Peyer's patch (tissue), 4 donors: ENCODE measurements at regions not wholly inside any gene's neighbourhood (a gene's known extent, or its start where the extent isn't known, plus 50 kb on each side); places are given as distances from the start of the nearest gene placed in this dataset.
A peak's percentile ranks its signal among the peaks of the same experiment; 100 is the strongest.

Experiments
- DNase-seq, 3 donors: peaks; one replicate each; pipeline ENCODE4 v3.0.0-alpha.2; 2017 to 2019
- H3K27ac ChIP-seq, 4 donors: fragments of 200-600 bp; sonication (generic); one replicate each; pipeline ENCODE4 v1.5.1; 2016 to 2019
- H3K27me3 ChIP-seq, 2 donors: fragments of 200-600 bp; sonication (generic); one replicate each; pipeline ENCODE4 v1.5.1; 2019
- H3K36me3 ChIP-seq, 3 donors: fragments of 200-600 bp; sonication (generic); one replicate each; pipeline ENCODE4 v1.5.1; 2016 to 2019
- H3K4me1 ChIP-seq, 4 donors: fragments of 200-600 bp; sonication (generic); one replicate each; pipeline ENCODE4 v1.5.1; 2016 to 2019
- H3K4me3 ChIP-seq, 4 donors: fragments of 200-600 bp; sonication (generic); 1 replicate in 3 of 4; 2 replicates in 1 of 4; pipeline ENCODE4 v1.5.1; 2016 to 2019; ENCODE audit warnings: mild to moderate bottlenecking in 1 of 4
- H3K9me3 ChIP-seq, 4 donors: fragments of 200-600 bp; sonication (generic); one replicate each; pipeline ENCODE4 v1.5.1; 2016 to 2019; ENCODE audit warnings: mild to moderate bottlenecking in 1 of 4
- CTCF ChIP-seq, 6 experiments: fragments of 450-650 bp in 4 of 6; fragments of 200-600 bp in 2 of 6; sonication (generic) in 1 of 6; IDR thresholded peaks; one replicate each; pipeline ENCODE4 v1.5.1; 2017 to 2019; ENCODE audit warnings: antibody characterized with exemption in 6 of 6, mild to moderate bottlenecking in 3 of 6, moderate library complexity in 1 of 6
- POLR2A ChIP-seq, 2 donors: fragments of 450-650 bp; IDR thresholded peaks; one replicate each; pipeline ENCODE4 v1.5.1; 2017; ENCODE audit warnings: antibody characterized with exemption in 2 of 2, mild to moderate bottlenecking in 2 of 2, moderate library complexity in 2 of 2

DNA sequence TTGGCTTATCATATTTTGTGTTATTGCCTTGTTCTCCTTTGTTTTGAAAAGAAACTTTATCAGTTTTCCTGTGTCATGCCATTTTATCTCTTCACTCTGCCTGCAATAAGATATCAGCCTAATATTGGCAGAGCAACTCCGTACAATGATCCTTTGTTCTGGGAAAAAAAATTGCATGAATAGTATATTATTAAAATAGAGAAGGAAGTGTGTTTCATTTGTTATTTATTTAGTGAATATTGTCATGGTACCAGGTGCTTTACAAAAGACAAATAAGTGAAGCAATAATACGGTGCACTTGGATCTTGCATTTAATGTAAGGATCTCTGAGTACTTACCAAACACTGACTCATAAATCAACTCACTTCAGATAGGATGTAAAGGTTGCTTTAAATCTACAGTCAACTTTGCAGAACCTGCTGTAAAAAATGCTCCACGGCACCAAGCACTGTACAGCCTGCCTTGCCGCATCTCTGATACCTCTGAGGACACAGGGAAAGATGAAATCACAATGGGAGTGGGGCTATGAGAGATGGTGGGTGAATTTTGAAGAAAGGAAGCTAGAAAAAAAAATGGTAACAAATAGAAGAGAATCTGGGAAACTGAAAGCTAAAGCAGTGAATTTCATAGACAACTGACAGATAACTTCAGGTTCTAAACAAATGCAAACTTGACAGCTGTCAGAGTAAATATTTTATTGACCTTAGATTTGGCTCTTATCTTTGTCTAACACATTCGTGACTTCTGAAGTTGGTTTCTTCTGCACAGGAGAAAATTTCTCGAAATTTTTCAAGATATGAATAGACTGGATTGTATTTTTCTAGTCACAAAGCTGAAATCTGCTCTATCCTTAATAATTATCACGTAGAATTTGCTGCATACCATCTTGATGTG lies 232.1 kb downstream of the ENC1 start:
- Histone ChIP-seq H3K4me1 (peaks cover 0 to 28% (median 1%) of the 10 kb centered on the region in 4 donors), H3K27ac (no peak overlapping the region)
- no peak for DNase-seq

GRCh38 chr5:74407701-74408100 lies 232.8 kb downstream of the ENC1 start:
- Histone ChIP-seq H3K9me3 (no peaks in the 10 kb centered on the region), H3K4me1 (peaks cover 0 to 28% (median 1%) of the 10 kb centered on the region in 4 donors), H3K27me3 (no peaks in the 10 kb centered on the region), H3K27ac (no peak overlapping the region), H3K36me3 (no peaks in the 10 kb centered on the region), H3K4me3 (no peak overlapping the region)
- no peak for TF ChIP-seq POLR2A (IDR thresholded peaks at IDR 0.05)
- no peak for TF ChIP-seq CTCF (IDR thresholded peaks at IDR 0.05)
- no peak for DNase-seq

More for the DNA sequence above, 232.1 kb downstream of the ENC1 start:
- no peaks in the 10 kb centered on the region for H3K36me3 ChIP-seq
- no peak for TF ChIP-seq POLR2A (IDR thresholded peaks at IDR 0.05)
- no peak for TF ChIP-seq CTCF (IDR thresholded peaks at IDR 0.05)
- H3K4me3 ChIP-seq = no peak overlapping the region
- no peaks in the 10 kb centered on the region for H3K9me3 ChIP-seq
- H3K27me3 ChIP-seq = no peaks in the 10 kb centered on the region

- no peaks in the 10 kb centered on the region for H3K9me3 ChIP-seq
- no peaks in the 10 kb centered on the region for H3K27me3 ChIP-seq
- no peak for DNase-seq
- H3K4me3 ChIP-seq = no peak overlapping the region
- H3K36me3 ChIP-seq = no peaks in the 10 kb centered on the region
- no peak overlapping the region for H3K27ac ChIP-seq
- TF ChIP-seq CTCF (IDR thresholded peaks at IDR 0.05) (no peak), POLR2A (IDR thresholded peaks at IDR 0.05) (no peak)
- peaks cover 0 to 28% (median 1%) of the 10 kb centered on the region in 4 donors for H3K4me1 ChIP-seq
Observed at GRCh38 chr5:74406844-74407243, 233.7 kb downstream of the ENC1 start.

DNA sequence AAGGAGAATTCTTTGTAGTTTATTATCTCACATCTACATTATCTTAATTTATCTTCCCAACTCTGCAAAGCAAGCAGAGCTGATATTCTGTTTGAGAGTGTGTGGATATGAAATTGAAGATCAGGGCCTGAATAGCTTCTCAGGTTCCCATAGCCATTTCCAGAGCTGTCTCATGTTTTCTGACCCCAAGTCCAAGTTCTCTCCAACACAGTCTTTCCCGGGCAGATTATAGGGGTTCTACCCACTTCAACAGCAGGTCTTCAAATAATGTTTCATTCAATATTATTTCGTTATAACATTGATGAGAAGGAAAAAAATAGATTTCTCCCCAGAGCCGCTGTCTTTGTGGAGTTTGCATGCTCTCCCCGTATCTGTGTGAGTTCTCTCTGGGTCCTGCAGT lies 234.9 kb downstream of the ENC1 start:
- H3K4me3 ChIP-seq = no peak overlapping the region
- no peaks in the 10 kb centered on the region for H3K9me3 ChIP-seq
- H3K36me3 ChIP-seq = no peaks in the 10 kb centered on the region
- TF ChIP-seq CTCF (IDR thresholded peaks at IDR 0.05) (no peak), POLR2A (IDR thresholded peaks at IDR 0.05) (no peak)
- peaks cover 0 to 28% (median 1%) of the 10 kb centered on the region in 4 donors for H3K4me1 ChIP-seq
- no peaks in the 10 kb centered on the region for H3K27me3 ChIP-seq
- H3K27ac ChIP-seq = peak overlapping the region in 1 of 4 donors; percentile 65
- no peak for DNase-seq

DNA sequence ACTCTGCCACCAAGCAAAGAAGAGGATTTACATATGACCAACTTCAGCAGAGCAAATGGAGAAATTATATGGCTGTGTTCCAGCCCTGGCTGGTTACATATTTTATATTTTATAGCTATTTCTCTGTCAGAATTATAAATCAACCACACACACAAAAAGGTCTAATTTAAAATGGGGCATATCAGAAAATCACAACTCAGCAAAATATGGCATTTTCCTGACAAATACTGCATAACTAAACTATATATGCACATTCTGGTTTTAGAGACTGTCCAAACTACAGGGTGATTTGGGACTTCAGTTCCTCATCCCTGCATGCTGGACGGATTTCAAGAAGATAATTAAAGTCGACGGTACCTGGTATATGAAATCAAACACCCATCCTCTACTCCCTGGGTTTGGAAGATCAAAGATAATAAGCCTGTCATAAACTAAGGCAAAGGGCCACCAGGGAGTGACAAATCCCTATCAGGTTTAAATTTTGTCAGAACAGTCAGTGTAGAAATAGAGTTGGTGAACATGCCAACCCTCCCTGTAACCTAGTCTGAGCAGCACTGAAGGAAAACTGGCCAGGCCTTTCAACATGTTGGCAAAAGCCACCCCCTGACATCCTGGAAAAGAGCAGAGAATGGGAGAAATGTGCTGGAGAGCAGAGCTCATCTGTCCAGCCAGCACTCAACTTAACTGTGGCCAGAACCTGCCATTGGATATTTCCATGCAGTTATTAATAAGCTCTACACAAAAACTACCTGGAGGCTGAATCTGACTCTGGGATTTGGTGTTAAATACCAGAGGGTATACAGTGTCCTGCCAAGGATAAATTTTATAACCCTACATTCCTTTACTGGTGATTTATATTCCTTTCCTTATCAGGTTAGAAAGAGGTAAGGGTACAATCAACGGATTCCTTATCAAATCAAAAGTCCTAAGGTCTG lies 235.7 kb downstream of the ENC1 start:
- Histone ChIP-seq H3K4me1 (peaks cover 0 to 27% (median 1%) of the 10 kb centered on the region in 4 donors), H3K4me3 (no peak overlapping the region), H3K27ac (peak overlapping the region in 1 of 4 donors; percentile 65), H3K27me3 (no peaks in the 10 kb centered on the region), H3K36me3 (no peaks in the 10 kb centered on the region), H3K9me3 (no peaks in the 10 kb centered on the region)
- DNase-seq = no peak
- no peak for TF ChIP-seq POLR2A (IDR thresholded peaks at IDR 0.05)
- peak in 3 of 6 experiments; percentile 11 to 33 (median 13) for TF ChIP-seq CTCF (IDR thresholded peaks at IDR 0.05)
